ENCODE measurements at regions not wholly inside any gene's neighbourhood (a gene's known extent, or its start where the extent isn't known, plus 50 kb on each side); places are given as distances from the start of the nearest gene placed in this dataset.
A peak's percentile ranks its signal among the peaks of the same experiment; 100 is the strongest.

- in situ Hi-C loops (cut with HindIII; ENCODE audit: low pct_unique_long_range_greater_than_20kb, low sequenced_read_pairs): no loop called here
- no peak for DNase-seq (ENCODE audit: low read depth, low spot score)
Measured at GRCh38 chr1:56376188-56376984, 203.0 kb downstream of the PLPP3 start.

GRCh38 chr1:56375326-56375804 is 204.0 kb downstream of the PLPP3 start:
- DNase-seq (ENCODE audit: low read depth, low spot score): no peak
- in situ Hi-C loops (cut with HindIII; ENCODE audit: low pct_unique_long_range_greater_than_20kb, low sequenced_read_pairs): no loop called here

GRCh38 chr1:56374026-56374974 is 205.1 kb downstream of the PLPP3 start:
- DNase-seq (ENCODE audit: low read depth, low spot score): no peak
- in situ Hi-C loops (cut with HindIII; ENCODE audit: low pct_unique_long_range_greater_than_20kb, low sequenced_read_pairs): no loop called here

- in situ Hi-C loops (cut with HindIII; ENCODE audit: low pct_unique_long_range_greater_than_20kb, low sequenced_read_pairs): no loop called here
- no peak for DNase-seq (ENCODE audit: low read depth, low spot score)
Measured at GRCh38 chr1:56370513-56370912, 208.8 kb downstream of the PLPP3 start.

GRCh38 chr1:56363007-56363770 is 216.2 kb downstream of the PLPP3 start:
- peak; percentile 92 for DNase-seq (ENCODE audit: low read depth, low spot score)
- in situ Hi-C loops (cut with HindIII; ENCODE audit: low pct_unique_long_range_greater_than_20kb, low sequenced_read_pairs): no loop called here

- in situ Hi-C loops (cut with HindIII; ENCODE audit: low pct_unique_long_range_greater_than_20kb, low sequenced_read_pairs): no loop called here
- DNase-seq (ENCODE audit: low read depth, low spot score): no peak
Measured at GRCh38 chr1:56360021-56360420, 219.3 kb downstream of the PLPP3 start.

GRCh38 chr1:56359056-56359455 is 220.3 kb downstream of the PLPP3 start:
- in situ Hi-C loops (cut with HindIII; ENCODE audit: low pct_unique_long_range_greater_than_20kb, low sequenced_read_pairs): no loop called here
- no peak for DNase-seq (ENCODE audit: low read depth, low spot score)

GRCh38 chr1:56357927-56358690 is 221.3 kb downstream of the PLPP3 start:
- DNase-seq (ENCODE audit: low read depth, low spot score): no peak
- in situ Hi-C loops (cut with HindIII; ENCODE audit: low pct_unique_long_range_greater_than_20kb, low sequenced_read_pairs): no loop called here

GRCh38 chr1:56356376-56356990 is 222.9 kb downstream of the PLPP3 start:
- in situ Hi-C loops (cut with HindIII; ENCODE audit: low pct_unique_long_range_greater_than_20kb, low sequenced_read_pairs): no loop called here
- no peak for DNase-seq (ENCODE audit: low read depth, low spot score)

- in situ Hi-C loops (cut with HindIII; ENCODE audit: low pct_unique_long_range_greater_than_20kb, low sequenced_read_pairs): no loop called here
- no peak for DNase-seq (ENCODE audit: low read depth, low spot score)
Measured at GRCh38 chr1:56355918-56356317, 223.4 kb downstream of the PLPP3 start.

GRCh38 chr1:56355422-56355821 is 223.9 kb downstream of the PLPP3 start:
- DNase-seq (ENCODE audit: low read depth, low spot score): peak; percentile 25
- in situ Hi-C loops (cut with HindIII; ENCODE audit: low pct_unique_long_range_greater_than_20kb, low sequenced_read_pairs): no loop called here

- DNase-seq (ENCODE audit: low read depth, low spot score): no peak
- in situ Hi-C loops (cut with HindIII; ENCODE audit: low pct_unique_long_range_greater_than_20kb, low sequenced_read_pairs): no loop called here
Measured at GRCh38 chr1:56345831-56346230, 233.5 kb downstream of the PLPP3 start.

GRCh38 chr1:56340977-56341376 is 238.4 kb downstream of the PLPP3 start:
- no peak for DNase-seq (ENCODE audit: low read depth, low spot score)
- in situ Hi-C loops (cut with HindIII; ENCODE audit: low pct_unique_long_range_greater_than_20kb, low sequenced_read_pairs): no loop called here

- no peak for DNase-seq (ENCODE audit: low read depth, low spot score)
- in situ Hi-C loops (cut with HindIII; ENCODE audit: low pct_unique_long_range_greater_than_20kb, low sequenced_read_pairs): no loop called here
Measured at GRCh38 chr1:56339786-56340465, 239.4 kb downstream of the PLPP3 start.

- in situ Hi-C loops (cut with HindIII; ENCODE audit: low pct_unique_long_range_greater_than_20kb, low sequenced_read_pairs): no loop called here
Measured at GRCh38 chr1:56339093-56339492, 240.3 kb downstream of the PLPP3 start.

GRCh38 chr1:56336982-56337381 is 242.4 kb downstream of the PLPP3 start:
- in situ Hi-C loops (cut with HindIII; ENCODE audit: low pct_unique_long_range_greater_than_20kb, low sequenced_read_pairs): no loop called here
- no peak for DNase-seq (ENCODE audit: low read depth, low spot score)

More at GRCh38 chr1:56339093-56339492, 240.3 kb downstream of the PLPP3 start:
- DNase-seq (ENCODE audit: low read depth, low spot score): no peak

Measured in SK-MEL-5 (cell line).